ENCODE measurements at regions not wholly inside any gene's neighbourhood (a gene's known extent, or its start where the extent isn't known, plus 50 kb on each side); places are given as distances from the start of the nearest gene placed in this dataset.
"Not testable (repeated sequence)": the region's sequence is repeated elsewhere in the genome, so short reads cannot be mapped to it uniquely, and the experiment has no call there.

GRCh38 chr15:32536507-32537172, 56.6 kb upstream of the GOLGA8N start:
- H3K36me3 Mint-ChIP-seq (ENCODE audit: low read depth); H3K27me3 Mint-ChIP-seq; H3K9me3 Mint-ChIP-seq; H3K4me1 Mint-ChIP-seq (ENCODE audit: low read depth); intact Hi-C loops (cut with micrococcal nuclease): not testable (repeated sequence)
- Mint-ChIP-seq H3K4me3 (peak overlapping the region; percentile 70), H3K27ac (peak overlapping the region; percentile 55)

GRCh38 chr15:32536057-32536493, 57.2 kb upstream of the GOLGA8N start:
- H3K27ac Mint-ChIP-seq; H3K27me3 Mint-ChIP-seq; H3K36me3 Mint-ChIP-seq (ENCODE audit: low read depth); H3K9me3 Mint-ChIP-seq; H3K4me3 Mint-ChIP-seq; intact Hi-C loops (cut with micrococcal nuclease); H3K4me1 Mint-ChIP-seq (ENCODE audit: low read depth): not testable (repeated sequence)

GRCh38 chr15:32535150-32535898, 57.9 kb upstream of the GOLGA8N start:
- H3K36me3 Mint-ChIP-seq (ENCODE audit: low read depth); H3K27ac Mint-ChIP-seq; H3K4me3 Mint-ChIP-seq; H3K9me3 Mint-ChIP-seq; intact Hi-C loops (cut with micrococcal nuclease); H3K27me3 Mint-ChIP-seq; H3K4me1 Mint-ChIP-seq (ENCODE audit: low read depth): not testable (repeated sequence)

GRCh38 chr15:32522900-32523299, 67.5 kb upstream of the GOLGA8O start:
- not testable (repeated sequence) for H3K27ac Mint-ChIP-seq, H3K4me3 Mint-ChIP-seq

GRCh38 chr15:32522421-32522820, 67.0 kb upstream of the GOLGA8O start:
- peaks cover 11% of the 10 kb centered on the region for H3K4me1 Mint-ChIP-seq (ENCODE audit: low read depth)
- H3K36me3 Mint-ChIP-seq (ENCODE audit: low read depth); intact Hi-C loops (cut with micrococcal nuclease); H3K27ac Mint-ChIP-seq; H3K9me3 Mint-ChIP-seq; H3K27me3 Mint-ChIP-seq; H3K4me3 Mint-ChIP-seq: not testable (repeated sequence)

More at GRCh38 chr15:32522900-32523299, 67.5 kb upstream of the GOLGA8O start:
- H3K27me3 Mint-ChIP-seq; intact Hi-C loops (cut with micrococcal nuclease); H3K4me1 Mint-ChIP-seq (ENCODE audit: low read depth); H3K9me3 Mint-ChIP-seq; H3K36me3 Mint-ChIP-seq (ENCODE audit: low read depth): not testable (repeated sequence)

- Mint-ChIP-seq H3K4me3 (peak overlapping the region; percentile 71), H3K27ac (peak overlapping the region; percentile 90), H3K4me1 (ENCODE audit: low read depth) (peaks cover 11% of the 10 kb centered on the region)
- H3K36me3 Mint-ChIP-seq (ENCODE audit: low read depth); H3K9me3 Mint-ChIP-seq; H3K27me3 Mint-ChIP-seq; intact Hi-C loops (cut with micrococcal nuclease): not testable (repeated sequence)
Observed at GRCh38 chr15:32518976-32519375, 63.5 kb upstream of the GOLGA8O start.

GRCh38 chr15:32518013-32518412, 62.6 kb upstream of the GOLGA8O start:
- intact Hi-C loops (cut with micrococcal nuclease); H3K9me3 Mint-ChIP-seq; H3K36me3 Mint-ChIP-seq (ENCODE audit: low read depth); H3K27me3 Mint-ChIP-seq: not testable (repeated sequence)
- peaks cover 11% of the 10 kb centered on the region for H3K4me1 Mint-ChIP-seq (ENCODE audit: low read depth)
- H3K27ac Mint-ChIP-seq, result peak overlapping the region; percentile 90
- H3K4me3 Mint-ChIP-seq, result peak overlapping the region; percentile 44

GRCh38 chr15:32516954-32517353, 61.5 kb upstream of the GOLGA8O start:
- H3K4me3 Mint-ChIP-seq; H3K9me3 Mint-ChIP-seq; intact Hi-C loops (cut with micrococcal nuclease); H3K27ac Mint-ChIP-seq; H3K36me3 Mint-ChIP-seq (ENCODE audit: low read depth); H3K27me3 Mint-ChIP-seq: not testable (repeated sequence)
- H3K4me1 Mint-ChIP-seq (ENCODE audit: low read depth), result peaks cover 11% of the 10 kb centered on the region

GRCh38 chr15:32513378-32513777, 57.9 kb upstream of the GOLGA8O start:
- H3K36me3 Mint-ChIP-seq (ENCODE audit: low read depth); H3K4me1 Mint-ChIP-seq (ENCODE audit: low read depth); intact Hi-C loops (cut with micrococcal nuclease); H3K4me3 Mint-ChIP-seq; H3K27me3 Mint-ChIP-seq; H3K9me3 Mint-ChIP-seq; H3K27ac Mint-ChIP-seq: not testable (repeated sequence)

- H3K36me3 Mint-ChIP-seq (ENCODE audit: low read depth); intact Hi-C loops (cut with micrococcal nuclease); H3K27ac Mint-ChIP-seq; H3K4me1 Mint-ChIP-seq (ENCODE audit: low read depth); H3K4me3 Mint-ChIP-seq; H3K27me3 Mint-ChIP-seq; H3K9me3 Mint-ChIP-seq: not testable (repeated sequence)
Observed at GRCh38 chr15:32510027-32510426, 54.6 kb upstream of the GOLGA8O start.

- H3K27me3 Mint-ChIP-seq; intact Hi-C loops (cut with micrococcal nuclease); H3K4me3 Mint-ChIP-seq; H3K4me1 Mint-ChIP-seq (ENCODE audit: low read depth); H3K27ac Mint-ChIP-seq; H3K9me3 Mint-ChIP-seq; H3K36me3 Mint-ChIP-seq (ENCODE audit: low read depth): not testable (repeated sequence)
Observed at GRCh38 chr15:32508081-32508480, 52.6 kb upstream of the GOLGA8O start.

- H3K27me3 Mint-ChIP-seq; intact Hi-C loops (cut with micrococcal nuclease): not testable (repeated sequence)
Observed at GRCh38 chr15:32506787-32507186, 51.4 kb upstream of the GOLGA8O start.

GRCh38 chr15:32505633-32506032, 50.2 kb upstream of the GOLGA8O start:
- intact Hi-C loops (cut with micrococcal nuclease); H3K9me3 Mint-ChIP-seq; H3K4me3 Mint-ChIP-seq; H3K27ac Mint-ChIP-seq; H3K27me3 Mint-ChIP-seq; H3K4me1 Mint-ChIP-seq (ENCODE audit: low read depth); H3K36me3 Mint-ChIP-seq (ENCODE audit: low read depth): not testable (repeated sequence)

More at GRCh38 chr15:32506787-32507186, 51.4 kb upstream of the GOLGA8O start:
- not testable (repeated sequence) for H3K27ac Mint-ChIP-seq; H3K4me1 Mint-ChIP-seq (ENCODE audit: low read depth); H3K9me3 Mint-ChIP-seq; H3K4me3 Mint-ChIP-seq; H3K36me3 Mint-ChIP-seq (ENCODE audit: low read depth)

Measured in dendritic cell treated with granulocyte-macrophage colony-stimulating factor and Interleukin-4, amounts not matched to agents 40 ng/mL and 50 ng/mL, for 4 days (primary cell).